PC-9 (cell line): ENCODE measurements at regions not wholly inside any gene's neighbourhood (a gene's known extent, or its start where the extent isn't known, plus 50 kb on each side); places are given as distances from the start of the nearest gene placed in this dataset.

Experiments used
- CTCF ChIP-seq: fragments of 200-600 bp; sonication (generic); conservative IDR thresholded peaks from 2 replicates; pipeline ENCODE4 v1.6.1; 2017; ENCODE audit warnings: mixed run types, antibody characterized with exemption, mild to moderate bottlenecking, moderate library complexity
- EZH2 ChIP-seq: fragments of 200-600 bp; sonication (generic); IDR thresholded peaks from 2 replicates; pipeline ENCODE4 v1.8.0; 2017; ENCODE audit warnings: antibody characterized with exemption, low read depth

GRCh38 chr3:193853511-193854219 is 260.7 kb downstream of the OPA1 start:
- TF ChIP-seq CTCF (no peak), EZH2 (no peak)
